ENCODE measurements at regions not wholly inside any gene's neighbourhood (a gene's known extent, or its start where the extent isn't known, plus 50 kb on each side); places are given as distances from the start of the nearest gene placed in this dataset.

- H3K79me2 ChIP-seq (ENCODE audit: control insufficient read depth, low read length), result no peaks in the 10 kb centered on the region
- no peak overlapping the region for H3K4me3 ChIP-seq (ENCODE audit: low read length)
- no peaks in the 10 kb centered on the region for H3K9me2 ChIP-seq (replicated peaks; ENCODE audit: control insufficient read depth, low read length)
- no peaks in the 10 kb centered on the region for H3K27me3 ChIP-seq (ENCODE audit: control insufficient read depth, low read length)
- no peaks in the 10 kb centered on the region for H4K20me1 ChIP-seq (ENCODE audit: control insufficient read depth, insufficient read depth, low read depth, low read length)
- H3F3A ChIP-seq (ENCODE audit: control insufficient read depth, insufficient read depth), result no peaks in the 10 kb centered on the region
- H3K4me1 ChIP-seq (ENCODE audit: control insufficient read depth, low read length), result no peaks in the 10 kb centered on the region
- H3K36me3 ChIP-seq (ENCODE audit: control insufficient read depth, low read length), result no peaks in the 10 kb centered on the region
- no peak for TF ChIP-seq EZH2phosphoT487 (IDR thresholded peaks at IDR 0.05; ENCODE audit: borderline replicate concordance, low read length)
- TF ChIP-seq CTCF (IDR thresholded peaks at IDR 0.05; ENCODE audit: low read depth, low read length, poor library complexity, severe bottlenecking), result no peak
- no peak overlapping the region for H3K4me2 ChIP-seq (ENCODE audit: low read length)
- H3K27ac ChIP-seq (ENCODE audit: low read depth, low read length), result no peak overlapping the region
- no peaks in the 10 kb centered on the region for H3K9me3 ChIP-seq (ENCODE audit: control insufficient read depth, insufficient read depth, low read length)
Observed at GRCh38 chr2:18245375-18245774, 315.1 kb downstream of the RDH14 start.

GRCh38 chr2:18244845-18245244 is 315.6 kb downstream of the RDH14 start:
- Histone ChIP-seq H3K4me1 (ENCODE audit: control insufficient read depth, low read length) (no peaks in the 10 kb centered on the region), H3K27me3 (ENCODE audit: control insufficient read depth, low read length) (no peaks in the 10 kb centered on the region), H3K27ac (ENCODE audit: low read depth, low read length) (no peak overlapping the region), H3K4me3 (ENCODE audit: low read length) (no peak overlapping the region), H3K36me3 (ENCODE audit: control insufficient read depth, low read length) (no peaks in the 10 kb centered on the region), H3K9me3 (ENCODE audit: control insufficient read depth, insufficient read depth, low read length) (no peaks in the 10 kb centered on the region), H3K79me2 (ENCODE audit: control insufficient read depth, low read length) (no peaks in the 10 kb centered on the region), H3F3A (ENCODE audit: control insufficient read depth, insufficient read depth) (no peaks in the 10 kb centered on the region), H4K20me1 (ENCODE audit: control insufficient read depth, insufficient read depth, low read depth, low read length) (no peaks in the 10 kb centered on the region), H3K9me2 (replicated peaks; ENCODE audit: control insufficient read depth, low read length) (no peaks in the 10 kb centered on the region), H3K4me2 (ENCODE audit: low read length) (no peak overlapping the region)
- TF ChIP-seq CTCF (IDR thresholded peaks at IDR 0.05; ENCODE audit: low read depth, low read length, poor library complexity, severe bottlenecking) (no peak), EZH2phosphoT487 (IDR thresholded peaks at IDR 0.05; ENCODE audit: borderline replicate concordance, low read length) (no peak)

GRCh38 chr2:18243816-18244215 is 316.6 kb downstream of the RDH14 start:
- Histone ChIP-seq H3K9me3 (ENCODE audit: control insufficient read depth, insufficient read depth, low read length) (no peaks in the 10 kb centered on the region), H3K9me2 (replicated peaks; ENCODE audit: control insufficient read depth, low read length) (no peaks in the 10 kb centered on the region), H3K4me1 (ENCODE audit: control insufficient read depth, low read length) (no peaks in the 10 kb centered on the region), H3K27me3 (ENCODE audit: control insufficient read depth, low read length) (no peaks in the 10 kb centered on the region), H3F3A (ENCODE audit: control insufficient read depth, insufficient read depth) (no peaks in the 10 kb centered on the region), H3K27ac (ENCODE audit: low read depth, low read length) (no peak overlapping the region), H4K20me1 (ENCODE audit: control insufficient read depth, insufficient read depth, low read depth, low read length) (no peaks in the 10 kb centered on the region), H3K79me2 (ENCODE audit: control insufficient read depth, low read length) (no peaks in the 10 kb centered on the region), H3K4me2 (ENCODE audit: low read length) (no peak overlapping the region), H3K4me3 (ENCODE audit: low read length) (no peak overlapping the region), H3K36me3 (ENCODE audit: control insufficient read depth, low read length) (no peaks in the 10 kb centered on the region)
- TF ChIP-seq EZH2phosphoT487 (IDR thresholded peaks at IDR 0.05; ENCODE audit: borderline replicate concordance, low read length) (no peak), CTCF (IDR thresholded peaks at IDR 0.05; ENCODE audit: low read depth, low read length, poor library complexity, severe bottlenecking) (no peak)

- H3K27me3 ChIP-seq (ENCODE audit: control insufficient read depth, low read length), result no peaks in the 10 kb centered on the region
- H3K36me3 ChIP-seq (ENCODE audit: control insufficient read depth, low read length), result no peaks in the 10 kb centered on the region
- no peak overlapping the region for H3K4me2 ChIP-seq (ENCODE audit: low read length)
- no peaks in the 10 kb centered on the region for H3F3A ChIP-seq (ENCODE audit: control insufficient read depth, insufficient read depth)
- H3K4me1 ChIP-seq (ENCODE audit: control insufficient read depth, low read length), result no peaks in the 10 kb centered on the region
- no peaks in the 10 kb centered on the region for H3K9me3 ChIP-seq (ENCODE audit: control insufficient read depth, insufficient read depth, low read length)
- no peaks in the 10 kb centered on the region for H4K20me1 ChIP-seq (ENCODE audit: control insufficient read depth, insufficient read depth, low read depth, low read length)
- no peak for TF ChIP-seq EZH2phosphoT487 (IDR thresholded peaks at IDR 0.05; ENCODE audit: borderline replicate concordance, low read length)
- no peak for TF ChIP-seq CTCF (IDR thresholded peaks at IDR 0.05; ENCODE audit: low read depth, low read length, poor library complexity, severe bottlenecking)
- no peak overlapping the region for H3K27ac ChIP-seq (ENCODE audit: low read depth, low read length)
- H3K9me2 ChIP-seq (replicated peaks; ENCODE audit: control insufficient read depth, low read length), result no peaks in the 10 kb centered on the region
- H3K79me2 ChIP-seq (ENCODE audit: control insufficient read depth, low read length), result no peaks in the 10 kb centered on the region
- H3K4me3 ChIP-seq (ENCODE audit: low read length), result no peak overlapping the region
Observed at GRCh38 chr2:18242716-18243115, 317.7 kb downstream of the RDH14 start.
